GM21526 (cell line): ENCODE measurements at regions not wholly inside any gene's neighbourhood (a gene's known extent, or its start where the extent isn't known, plus 50 kb on each side); places are given as distances from the start of the nearest gene placed in this dataset.
"Not testable (repeated sequence)": the region's sequence is repeated elsewhere in the genome, so short reads cannot be mapped to it uniquely, and the experiment has no call there.

ENCODE experiments used
- ATAC-seq: cut with Tn5 transposase; IDR thresholded peaks from one replicate; pipeline ENCODE4 v1.9.1; 2021; ENCODE audit warnings: moderate library complexity; ENCODE audit not compliant: unreplicated experiment, low FRiP score

DNA sequence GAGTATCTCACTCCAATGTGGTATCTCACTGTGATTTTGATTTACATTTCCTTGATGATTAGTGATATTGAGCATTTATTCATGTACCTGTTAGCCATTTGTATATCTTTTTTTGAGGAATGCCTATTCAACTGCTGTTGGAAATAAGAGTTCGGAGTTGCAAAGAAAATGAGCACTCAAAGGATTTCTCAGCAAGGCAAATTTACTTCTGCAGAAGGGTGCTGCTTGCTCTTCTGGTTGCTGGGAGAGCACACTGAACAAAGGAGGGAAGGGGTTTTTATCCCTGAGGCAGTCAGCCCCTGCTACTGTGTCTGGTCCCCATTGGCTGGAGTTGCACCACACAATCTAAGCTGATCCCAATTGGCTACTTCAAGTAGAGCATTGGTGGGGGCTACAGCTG is 822.4 kb upstream of the ADGRB3 start:
- ATAC-seq = no peak

DNA sequence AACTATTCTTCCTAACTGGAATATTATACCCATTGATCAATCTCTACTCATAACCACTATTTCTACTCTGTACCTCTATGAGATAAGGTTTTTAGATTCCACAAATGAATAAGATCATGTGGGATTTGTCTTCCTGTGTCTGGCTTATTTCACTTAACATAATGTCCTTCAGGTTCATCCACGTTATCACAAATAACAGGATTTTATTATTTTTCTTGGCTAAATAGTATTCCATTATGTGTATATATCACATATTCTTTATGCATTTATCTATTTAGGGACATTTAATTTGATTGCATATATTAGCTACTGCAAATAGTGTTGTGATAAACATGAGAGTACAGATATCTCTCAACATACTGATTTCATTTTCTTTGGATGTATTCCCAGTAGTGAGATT is 823.0 kb upstream of the ADGRB3 start:
- ATAC-seq = no peak

GRCh38 chr6:67811239-67812037 is 823.6 kb upstream of the ADGRB3 start:
- no peak for ATAC-seq

DNA sequence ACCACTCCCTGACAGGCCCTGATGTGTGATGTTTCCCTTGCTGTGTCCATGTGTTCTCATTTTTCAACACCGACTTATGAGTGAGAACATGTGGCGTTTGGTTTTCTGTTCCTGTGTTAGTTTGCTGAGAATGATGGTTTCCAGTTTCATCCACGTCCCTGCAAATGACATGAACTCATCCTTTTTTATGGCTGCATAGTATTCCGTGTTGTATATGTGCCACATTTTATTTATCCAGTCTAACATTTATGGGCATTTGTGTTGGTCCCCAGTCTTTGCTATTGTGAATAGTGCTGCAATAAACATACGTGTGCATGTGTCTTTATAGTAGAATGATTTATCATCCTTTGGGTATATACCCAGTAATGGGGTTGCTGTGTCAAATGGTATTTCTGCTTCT is 830.3 kb upstream of the ADGRB3 start:
- not testable (repeated sequence) for ATAC-seq

- no peak for ATAC-seq
Measured at GRCh38 chr6:67802771-67803170, 832.3 kb upstream of the ADGRB3 start.

GRCh38 chr6:67792996-67793395 is 842.1 kb upstream of the ADGRB3 start:
- no peak for ATAC-seq

DNA sequence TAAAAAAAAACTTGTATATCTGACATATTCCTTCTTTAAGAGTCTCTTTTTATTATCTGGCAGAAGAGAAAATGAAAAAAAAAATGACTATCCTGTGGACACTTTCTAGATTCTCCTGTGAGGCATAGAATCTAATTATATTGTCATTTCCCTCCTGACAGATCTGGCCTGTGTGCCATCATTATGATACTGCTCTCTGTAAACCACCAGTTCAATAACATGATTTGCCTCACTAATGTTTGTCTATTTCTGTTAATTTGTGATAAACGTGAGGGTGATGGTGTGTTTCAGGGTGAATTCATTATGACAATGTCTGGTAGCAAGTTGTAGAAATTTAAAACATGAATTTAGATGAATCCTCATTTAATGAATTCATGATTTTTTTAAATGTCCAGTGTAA is 844.5 kb upstream of the ADGRB3 start:
- ATAC-seq = no peak

GRCh38 chr6:67787119-67787518 is 848.0 kb upstream of the ADGRB3 start:
- ATAC-seq = not testable (repeated sequence)

DNA sequence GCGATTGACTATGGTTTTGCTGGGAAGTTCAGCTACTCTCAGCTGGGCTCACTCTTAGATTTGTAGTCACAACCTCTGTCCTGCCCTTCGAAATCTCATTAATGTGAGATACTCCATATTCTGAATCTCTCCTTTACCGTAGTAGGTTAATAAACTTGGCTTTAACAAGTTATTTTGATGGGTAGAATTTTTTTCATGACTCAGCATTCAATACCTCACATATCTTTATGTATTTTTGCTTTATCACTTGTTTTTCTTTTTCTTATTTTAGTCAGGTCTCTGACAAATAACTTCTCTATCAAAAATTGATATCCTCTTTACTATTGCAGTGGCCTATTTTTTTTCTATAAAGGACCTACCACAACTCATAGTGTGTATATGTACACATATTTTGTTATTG is 855.2 kb upstream of the ADGRB3 start:
- no peak for ATAC-seq

- no peak for ATAC-seq
Measured at GRCh38 chr6:67775333-67775732, 859.7 kb upstream of the ADGRB3 start.

DNA sequence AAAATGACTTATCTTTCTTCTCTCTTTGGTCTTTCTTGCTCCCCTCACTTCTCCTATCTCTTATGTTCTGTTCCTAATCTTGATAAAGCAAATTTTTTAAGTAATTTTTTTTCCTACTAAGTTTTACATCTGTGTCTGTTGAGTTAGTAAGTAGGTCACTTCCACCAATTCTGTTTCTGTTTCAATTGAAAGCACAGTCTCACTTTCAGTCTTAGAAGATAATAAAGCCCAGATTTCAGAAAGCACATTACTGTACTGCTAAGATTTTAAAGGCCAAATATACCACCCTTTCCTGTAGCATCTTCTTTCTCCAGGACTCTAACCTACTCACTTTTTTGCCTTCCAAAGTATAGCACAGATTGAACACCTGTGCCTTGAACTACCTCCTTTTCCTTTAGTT is 866.1 kb upstream of the ADGRB3 start:
- ATAC-seq = no peak

DNA sequence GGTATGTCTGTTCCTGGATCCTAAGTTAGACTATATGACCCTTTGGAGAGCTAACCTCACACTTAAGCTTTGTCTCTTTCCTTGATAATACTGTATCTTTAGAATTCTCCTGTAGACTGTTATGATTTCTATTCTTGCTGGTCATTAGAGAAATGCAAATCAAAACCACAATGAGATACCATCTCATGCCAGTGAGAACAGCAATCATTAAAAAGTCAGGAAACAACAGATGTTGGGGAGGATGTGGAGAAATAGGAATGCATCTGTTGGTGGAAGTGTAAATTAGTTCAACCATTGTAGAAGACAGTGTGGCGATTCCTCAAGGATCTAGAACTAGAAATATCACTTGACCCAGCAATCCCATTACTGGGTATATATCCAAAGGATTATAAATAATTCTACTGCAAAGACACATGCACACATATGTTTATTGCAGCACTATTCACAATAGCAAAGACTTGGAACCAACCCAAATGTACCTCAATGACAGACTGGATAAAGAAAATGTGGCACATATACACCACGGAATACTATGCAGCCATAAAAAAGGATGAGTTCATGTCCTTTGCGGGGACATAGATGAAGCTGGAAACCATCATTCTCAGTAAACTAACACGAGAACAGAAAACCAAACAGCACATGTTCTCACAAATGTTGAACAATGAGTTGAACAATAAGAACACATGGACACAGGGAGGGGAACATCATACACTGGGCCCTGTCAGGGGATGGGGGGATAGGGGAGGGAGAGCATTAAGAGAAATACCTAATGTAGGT is 867.8 kb upstream of the ADGRB3 start:
- not testable (repeated sequence) for ATAC-seq

GRCh38 chr6:67766057-67766456 is 869.0 kb upstream of the ADGRB3 start:
- no peak for ATAC-seq

GRCh38 chr6:67759001-67759400 is 876.1 kb upstream of the ADGRB3 start:
- ATAC-seq = no peak

- ATAC-seq = no peak
Measured at GRCh38 chr6:67757465-67758033, 877.5 kb upstream of the ADGRB3 start.

- no peak for ATAC-seq
Measured at GRCh38 chr6:67748521-67748920, 886.6 kb upstream of the ADGRB3 start.

DNA sequence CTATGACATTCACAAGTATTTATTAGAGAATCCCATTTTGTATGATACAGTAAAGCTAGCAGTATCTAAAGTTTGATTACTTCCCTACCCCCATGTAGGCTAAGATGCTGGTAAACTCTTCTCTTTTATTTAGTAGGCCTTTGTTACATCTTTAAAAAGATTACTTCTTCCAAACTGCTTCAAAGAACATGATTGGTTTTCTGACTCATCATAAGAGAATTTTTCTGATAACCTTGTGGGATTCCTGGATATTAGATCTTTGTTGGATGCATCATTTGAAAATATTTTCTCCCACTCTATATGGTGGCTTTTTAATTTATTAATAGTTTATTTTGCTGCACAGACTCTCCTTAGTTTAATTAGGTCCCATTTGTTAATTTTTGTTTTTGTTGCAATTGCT is 898.3 kb upstream of the ADGRB3 start:
- no peak for ATAC-seq

DNA sequence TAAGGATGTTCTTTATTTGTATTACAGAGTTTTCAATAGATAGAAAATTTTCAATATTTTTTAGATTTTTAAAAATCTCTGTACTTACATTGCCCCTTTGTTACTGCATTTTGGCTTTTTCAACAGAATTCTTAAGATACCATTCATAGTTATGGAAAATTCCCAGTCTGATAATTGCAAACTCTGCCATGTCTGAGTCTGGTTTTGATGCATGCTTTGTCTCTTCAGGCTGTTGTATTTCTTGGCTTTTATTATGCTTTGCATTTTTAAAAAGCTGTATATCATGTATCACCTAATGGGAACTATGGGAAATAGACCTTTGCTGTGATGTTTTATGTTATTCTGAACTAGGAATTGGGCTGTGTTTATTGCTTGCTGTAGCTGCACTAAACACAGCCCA is 898.9 kb upstream of the ADGRB3 start:
- no peak for ATAC-seq

DNA sequence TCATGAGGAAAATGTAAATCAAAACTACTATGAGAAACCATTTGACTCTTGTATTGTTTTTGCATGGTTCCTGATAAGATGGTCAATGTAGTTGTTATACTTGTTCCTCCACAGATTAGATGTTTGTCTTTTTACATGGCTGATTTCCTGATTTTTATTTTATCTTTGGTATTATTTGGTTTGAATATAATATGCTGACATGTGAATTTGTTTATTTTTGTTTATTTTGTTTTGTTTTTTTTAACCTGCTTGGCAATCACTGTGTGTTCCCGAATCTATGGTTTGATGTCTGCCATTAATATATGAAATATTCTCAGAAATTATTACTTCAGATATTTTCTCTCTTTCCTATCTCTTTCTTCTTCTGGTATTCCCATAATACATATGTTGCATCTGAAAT is 899.5 kb upstream of the ADGRB3 start:
- no peak for ATAC-seq

DNA sequence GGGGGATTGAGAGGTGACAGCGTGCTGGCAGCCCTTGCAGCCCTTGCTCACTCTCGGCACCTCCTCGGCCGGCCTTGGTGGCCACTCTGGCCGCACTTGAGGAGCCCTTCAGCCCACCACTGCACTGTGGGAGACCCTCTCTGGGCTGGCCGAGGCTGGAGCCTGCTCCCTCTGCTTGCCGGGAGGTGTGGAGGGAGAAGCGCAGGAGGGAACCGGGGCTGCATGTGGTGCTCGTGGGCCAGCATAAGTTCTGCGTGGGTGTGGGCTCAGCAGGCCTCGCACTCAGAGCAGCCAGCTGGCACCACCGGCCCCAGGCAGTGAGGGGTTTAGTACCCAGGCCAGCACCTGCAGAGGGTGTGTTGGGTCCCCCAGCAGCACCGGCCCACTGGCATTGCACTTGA is 912.2 kb upstream of the ADGRB3 start:
- ATAC-seq = no peak

DNA sequence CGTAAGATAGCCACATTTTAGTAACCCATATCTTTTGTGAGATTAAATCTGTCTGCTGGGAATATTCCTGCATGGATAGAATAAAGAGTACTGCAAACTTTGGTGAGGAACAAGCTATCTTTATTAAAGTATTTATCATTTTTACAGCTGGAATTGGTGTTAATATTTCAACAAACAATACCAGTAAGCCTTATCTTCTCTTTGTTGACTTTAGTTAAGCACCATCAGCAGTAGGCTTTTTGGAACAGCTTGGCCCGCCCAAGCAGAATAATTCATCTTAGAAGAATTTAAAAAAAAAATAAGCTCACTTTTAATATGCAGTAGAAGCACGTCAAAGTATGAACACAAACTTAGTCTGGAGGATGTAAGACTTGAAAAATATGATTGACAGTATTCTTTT is 917.8 kb upstream of the ADGRB3 start:
- ATAC-seq = no peak

- ATAC-seq = no peak
Measured at GRCh38 chr6:67706388-67706787, 928.7 kb upstream of the ADGRB3 start.
